Karpas-422 (cell line): ENCODE measurements at regions not wholly inside any gene's neighbourhood (a gene's known extent, or its start where the extent isn't known, plus 50 kb on each side); places are given as distances from the start of the nearest gene placed in this dataset.
"Not testable (repeated sequence)": the region's sequence is repeated elsewhere in the genome, so short reads cannot be mapped to it uniquely, and the experiment has no call there.

Source experiments
- DNase-seq: peaks from one replicate; pipeline ENCODE4 v3.0.0-alpha.2; 2015
- H2AFZ ChIP-seq: fragments of 200-600 bp; sonication (generic); 2 replicates; pipeline ENCODE4 v1.6.1; 2014; ENCODE audit warnings: antibody characterized with exemption, low read length, mixed read lengths
- H3K27ac ChIP-seq: fragments of 200-600 bp; sonication (generic); 2 replicates; pipeline ENCODE4 v1.5.1; 2014; ENCODE audit warnings: mild to moderate bottlenecking, low read length, moderate library complexity
- H3K27me3 ChIP-seq: fragments of 200-600 bp; sonication (generic); 2 replicates; pipeline ENCODE4 v1.6.1; 2014; ENCODE audit warnings: low read length, mixed read lengths
- H3K36me3 ChIP-seq: fragments of 200-600 bp; sonication (generic); 2 replicates; pipeline ENCODE4 v1.6.1; 2014; ENCODE audit warnings: low read length, mixed read lengths; ENCODE audit not compliant: insufficient read depth
- H3K4me1 ChIP-seq: fragments of 200-600 bp; sonication (generic); 2 replicates; pipeline ENCODE4 v1.6.1; 2014; ENCODE audit warnings: mild to moderate bottlenecking, low read length, mixed read lengths
- H3K4me2 ChIP-seq: fragments of 200-600 bp; sonication (generic); 2 replicates; pipeline ENCODE4 v1.6.1; 2014; ENCODE audit warnings: low read length, low read depth, mild to moderate bottlenecking; ENCODE audit not compliant: poor library complexity, severe bottlenecking
- H3K4me3 ChIP-seq: fragments of 200-600 bp; sonication (generic); 2 replicates; pipeline ENCODE4 v1.5.1; 2014; ENCODE audit warnings: mild to moderate bottlenecking, antibody characterized with exemption, low read length, mixed read lengths
- H3K79me2 ChIP-seq: fragments of 200-600 bp; sonication (generic); 2 replicates; pipeline ENCODE4 v1.6.1; 2014; ENCODE audit warnings: mild to moderate bottlenecking, low read length, mixed read lengths
- H3K9ac ChIP-seq: fragments of 200-600 bp; sonication (generic); 2 replicates; pipeline ENCODE4 v1.6.0; 2014; ENCODE audit warnings: low read length
- H3K9me2 ChIP-seq: fragments of 200-600 bp; sonication (generic), shearing (Covaris generic); replicated peaks from 2 replicates; pipeline ENCODE4 v1.6.0; 2014; ENCODE audit warnings: mild to moderate bottlenecking, low read length, moderate library complexity; ENCODE audit not compliant: insufficient read depth
- H3K9me3 ChIP-seq: fragments of 300-700, 200-600 bp; sonication (generic); 2 replicates; pipeline ENCODE4 v1.6.1; 2014; ENCODE audit warnings: low read length, mixed read lengths
- H4K20me1 ChIP-seq: fragments of 200-600 bp; sonication (generic); 2 replicates; pipeline ENCODE4 v1.6.1; 2014; ENCODE audit warnings: mild to moderate bottlenecking, antibody characterized with exemption, low read length, low read depth; ENCODE audit not compliant: insufficient read depth

DNA sequence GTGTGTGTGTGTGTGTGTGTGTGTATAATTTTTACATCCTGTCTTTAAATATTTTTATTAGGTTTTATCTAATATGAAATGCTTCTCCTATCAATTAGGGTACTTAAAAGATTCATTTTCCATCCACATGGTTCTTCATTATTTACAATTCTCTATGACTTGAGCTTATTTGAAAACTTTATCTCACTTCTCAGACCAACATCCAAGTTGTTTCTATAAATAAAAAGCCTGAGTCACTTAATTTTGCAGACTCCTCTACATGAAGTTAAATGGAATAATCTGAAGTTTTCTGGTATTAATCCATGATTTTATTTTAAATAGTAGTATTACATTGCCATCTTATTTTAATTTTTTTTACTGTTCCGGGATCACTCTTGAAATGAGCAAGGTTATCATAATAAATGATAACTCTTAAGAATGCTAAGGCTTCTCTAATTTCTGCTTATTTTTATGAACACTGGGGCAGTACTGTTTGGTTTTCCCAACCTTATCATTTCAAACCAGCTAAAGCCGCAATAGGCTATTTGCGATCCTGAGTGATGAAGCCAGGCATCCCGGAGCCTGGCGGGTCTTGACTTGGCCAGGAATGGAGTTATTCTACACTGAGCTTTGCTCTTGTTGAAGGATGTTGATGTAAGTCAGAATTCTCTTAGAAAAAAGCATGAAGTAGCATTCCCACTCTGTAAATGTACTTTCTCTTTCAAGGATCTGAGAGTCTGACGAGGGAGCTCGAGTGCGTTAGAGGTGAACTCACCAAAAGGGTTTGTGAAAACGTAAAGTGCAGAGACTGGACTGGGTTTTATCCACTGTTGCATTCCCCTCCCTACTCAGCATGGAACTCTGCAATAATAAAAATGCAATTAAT, 220.2 kb upstream of the LRTM1 start:
- Histone ChIP-seq H3K36me3 (no peaks in the 10 kb centered on the region), H3K9me2 (no peaks in the 10 kb centered on the region), H3K4me2 (no peak overlapping the region), H3K79me2 (no peaks in the 10 kb centered on the region), H4K20me1 (no peaks in the 10 kb centered on the region), H3K4me1 (no peaks in the 10 kb centered on the region), H3K9ac (no peak overlapping the region), H2AFZ (no peak overlapping the region), H3K9me3 (no peaks in the 10 kb centered on the region), H3K4me3 (no peak overlapping the region), H3K27me3 (no peaks in the 10 kb centered on the region), H3K27ac (no peak overlapping the region)
- no peak for DNase-seq

DNA sequence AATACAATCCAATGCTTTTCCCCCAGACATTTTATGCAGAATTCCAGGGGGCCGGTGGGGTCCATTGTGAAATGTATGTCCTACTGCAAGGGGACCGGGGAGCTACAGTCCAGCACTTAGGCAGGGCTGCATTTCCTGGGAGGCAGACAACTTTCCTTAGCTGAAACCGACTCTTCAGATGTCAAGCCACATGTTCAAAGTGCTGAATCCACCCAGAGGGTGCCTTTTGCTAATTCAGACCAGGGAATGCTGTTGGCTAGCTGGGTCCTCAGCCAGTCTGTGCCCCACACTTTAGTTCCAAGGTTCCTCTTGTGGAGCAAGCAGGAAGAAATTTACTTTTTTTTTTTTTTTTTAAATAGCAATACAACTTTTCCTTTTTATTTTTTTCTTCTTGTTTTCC, 219.5 kb upstream of the LRTM1 start:
- Histone ChIP-seq H3K36me3 (no peaks in the 10 kb centered on the region), H3K4me3 (no peak overlapping the region), H3K9ac (no peak overlapping the region), H4K20me1 (no peaks in the 10 kb centered on the region), H3K27me3 (no peaks in the 10 kb centered on the region), H3K4me2 (no peak overlapping the region), H2AFZ (no peak overlapping the region), H3K4me1 (no peaks in the 10 kb centered on the region), H3K9me2 (no peaks in the 10 kb centered on the region), H3K27ac (no peak overlapping the region), H3K9me3 (no peaks in the 10 kb centered on the region), H3K79me2 (no peaks in the 10 kb centered on the region)
- no peak for DNase-seq

DNA sequence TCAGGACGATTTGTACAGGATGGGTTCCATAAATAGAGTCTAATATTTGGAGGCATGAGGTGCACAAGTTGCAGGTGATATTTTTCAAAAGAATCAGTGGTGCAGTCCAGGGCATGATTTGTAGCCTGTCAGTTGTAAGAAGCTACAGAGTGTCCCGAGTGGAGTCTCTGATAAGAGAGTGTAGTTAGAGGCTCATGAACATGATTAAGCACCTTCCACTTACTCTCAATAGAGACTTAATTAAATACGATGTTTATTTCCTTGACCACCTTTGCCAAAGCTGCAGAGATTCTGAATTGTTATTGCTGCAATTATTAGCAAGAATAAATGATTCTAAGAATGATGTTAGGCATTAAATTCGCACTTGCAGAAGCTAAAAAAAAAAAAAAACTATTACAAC, 218.4 kb upstream of the LRTM1 start:
- no peaks in the 10 kb centered on the region for H3K27me3 ChIP-seq
- H3K9me3 ChIP-seq: no peaks in the 10 kb centered on the region
- no peak overlapping the region for H3K4me2 ChIP-seq
- H3K4me3 ChIP-seq: no peak overlapping the region
- no peaks in the 10 kb centered on the region for H3K4me1 ChIP-seq
- H3K36me3 ChIP-seq: no peaks in the 10 kb centered on the region
- H3K79me2 ChIP-seq: no peaks in the 10 kb centered on the region
- H3K27ac ChIP-seq: no peak overlapping the region
- no peaks in the 10 kb centered on the region for H4K20me1 ChIP-seq
- H3K9me2 ChIP-seq: no peaks in the 10 kb centered on the region
- no peak overlapping the region for H3K9ac ChIP-seq
- H2AFZ ChIP-seq: no peak overlapping the region
- DNase-seq: no peak

DNA sequence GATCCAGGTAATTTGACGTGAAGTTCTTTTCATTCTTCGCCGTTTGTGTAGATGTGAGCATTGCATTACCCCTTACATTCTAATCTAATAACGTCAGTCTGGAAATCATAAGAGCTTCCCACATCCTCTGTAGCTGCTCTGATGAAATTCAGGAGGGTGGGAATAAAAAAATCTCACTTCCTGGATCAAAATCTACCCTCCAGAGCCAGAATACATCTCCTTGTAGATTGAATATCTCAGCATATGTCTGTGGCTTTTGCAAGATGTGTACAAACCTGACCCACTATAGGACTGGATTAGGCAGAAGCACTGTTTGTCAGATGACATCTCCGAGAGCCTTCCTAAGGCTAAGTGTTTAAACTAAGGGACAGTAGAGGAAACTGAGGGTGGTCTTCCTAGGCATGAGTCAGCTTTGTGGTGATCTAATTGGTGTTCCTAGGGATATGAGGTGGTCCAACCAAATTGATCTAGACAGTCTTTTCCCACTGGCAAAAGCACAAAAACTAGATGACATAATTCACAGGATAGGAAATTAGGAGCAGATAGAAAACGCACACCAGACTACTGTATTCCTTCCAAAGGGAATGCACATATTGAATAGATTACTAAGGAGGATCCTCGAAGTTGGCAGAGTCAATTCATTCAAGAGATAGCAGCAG, 216.3 kb upstream of the LRTM1 start:
- H3K4me1 ChIP-seq: no peaks in the 10 kb centered on the region
- H3K9me3 ChIP-seq: no peaks in the 10 kb centered on the region
- H3K27ac ChIP-seq: no peak overlapping the region
- no peaks in the 10 kb centered on the region for H3K79me2 ChIP-seq
- H3K4me2 ChIP-seq: no peak overlapping the region
- no peak overlapping the region for H3K9ac ChIP-seq
- DNase-seq: no peak
- H2AFZ ChIP-seq: no peak overlapping the region
- no peaks in the 10 kb centered on the region for H3K36me3 ChIP-seq
- no peaks in the 10 kb centered on the region for H3K27me3 ChIP-seq
- no peak overlapping the region for H3K4me3 ChIP-seq
- no peaks in the 10 kb centered on the region for H4K20me1 ChIP-seq
- H3K9me2 ChIP-seq: no peaks in the 10 kb centered on the region

DNA sequence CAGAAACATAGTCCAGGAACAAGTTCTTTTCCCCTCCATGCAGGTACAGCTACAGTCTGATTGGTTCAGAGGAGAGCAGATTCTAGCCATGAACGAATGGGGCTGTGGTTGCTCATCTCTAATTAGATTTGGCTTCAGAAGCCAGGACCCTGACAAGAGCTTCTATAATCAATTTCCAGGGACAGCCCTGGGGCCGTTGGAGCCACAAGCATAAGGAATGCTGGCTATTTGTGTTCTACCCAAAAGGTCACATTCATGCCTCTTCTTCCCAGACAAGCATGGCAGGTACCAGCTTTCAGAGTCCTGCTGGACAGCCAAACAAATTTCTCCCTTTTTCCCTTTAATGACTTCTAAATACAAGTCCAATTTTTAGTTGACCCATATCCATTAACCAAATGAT, 215.5 kb upstream of the LRTM1 start:
- H4K20me1 ChIP-seq: no peaks in the 10 kb centered on the region
- H3K4me2 ChIP-seq: no peak overlapping the region
- no peaks in the 10 kb centered on the region for H3K79me2 ChIP-seq
- no peak overlapping the region for H3K4me3 ChIP-seq
- H2AFZ ChIP-seq: no peak overlapping the region
- no peaks in the 10 kb centered on the region for H3K4me1 ChIP-seq
- no peaks in the 10 kb centered on the region for H3K27me3 ChIP-seq
- DNase-seq: no peak
- H3K27ac ChIP-seq: no peak overlapping the region
- no peaks in the 10 kb centered on the region for H3K9me2 ChIP-seq
- no peaks in the 10 kb centered on the region for H3K9me3 ChIP-seq
- H3K36me3 ChIP-seq: no peaks in the 10 kb centered on the region
- H3K9ac ChIP-seq: no peak overlapping the region

DNA sequence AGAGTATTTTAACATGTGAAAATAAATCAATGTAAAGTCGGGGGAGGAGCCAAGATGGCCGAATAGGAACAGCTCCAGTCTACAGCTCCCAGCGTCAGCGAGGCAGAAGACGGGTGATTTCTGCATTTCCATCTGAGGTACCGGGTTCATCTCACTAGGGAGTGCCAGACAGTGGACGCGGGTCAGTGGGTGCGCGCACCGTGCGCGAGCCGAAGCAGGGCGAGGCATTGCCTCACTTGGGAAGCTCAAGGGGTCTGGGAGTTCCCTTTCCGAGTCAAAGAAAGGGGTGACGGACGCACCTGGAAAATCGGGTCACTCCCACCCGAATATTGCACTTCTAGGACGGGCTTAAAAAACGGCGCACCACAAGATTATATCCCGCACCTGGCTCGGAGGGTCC, 208.4 kb upstream of the LRTM1 start:
- not testable (repeated sequence) for H3K4me3 ChIP-seq, H3K79me2 ChIP-seq, H3K9ac ChIP-seq, H4K20me1 ChIP-seq, H3K27me3 ChIP-seq, H3K9me2 ChIP-seq, H3K9me3 ChIP-seq, H3K27ac ChIP-seq, H3K36me3 ChIP-seq, H3K4me1 ChIP-seq, DNase-seq, H3K4me2 ChIP-seq, H2AFZ ChIP-seq

DNA sequence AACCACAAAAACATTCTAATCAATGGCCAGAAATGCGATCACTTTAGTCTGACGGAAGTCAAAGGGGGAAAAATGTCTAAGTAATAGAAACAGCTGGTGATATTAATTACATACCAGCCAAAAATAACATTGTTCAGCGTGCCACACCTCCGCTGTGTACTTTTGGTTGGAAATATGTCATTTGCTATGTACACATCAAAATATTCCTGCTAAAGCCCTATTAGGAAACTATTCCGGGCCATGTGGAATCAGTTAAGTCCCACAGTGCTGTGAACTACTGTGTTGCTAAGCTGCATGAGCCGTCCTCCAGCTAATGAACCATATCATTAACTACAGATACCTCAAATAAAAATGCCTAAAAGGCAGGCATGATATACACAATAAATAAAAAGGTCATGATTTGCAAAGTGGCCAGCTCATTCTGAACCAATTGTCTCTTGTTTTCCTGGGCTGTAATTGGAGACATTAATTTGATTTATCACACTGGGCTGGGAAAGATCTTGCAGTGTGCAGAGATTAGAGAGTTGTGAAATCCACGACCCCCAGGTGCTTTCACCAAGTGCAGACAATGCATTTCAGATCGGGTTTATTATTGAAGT, 200.5 kb upstream of the LRTM1 start:
- Histone ChIP-seq H3K79me2 (no peaks in the 10 kb centered on the region), H3K36me3 (no peaks in the 10 kb centered on the region), H3K9me3 (no peaks in the 10 kb centered on the region), H3K9me2 (no peaks in the 10 kb centered on the region), H4K20me1 (no peaks in the 10 kb centered on the region), H2AFZ (no peak overlapping the region), H3K27me3 (no peaks in the 10 kb centered on the region), H3K9ac (no peak overlapping the region), H3K4me2 (no peak overlapping the region), H3K4me3 (no peak overlapping the region), H3K27ac (no peak overlapping the region), H3K4me1 (no peaks in the 10 kb centered on the region)
- no peak for DNase-seq

DNA sequence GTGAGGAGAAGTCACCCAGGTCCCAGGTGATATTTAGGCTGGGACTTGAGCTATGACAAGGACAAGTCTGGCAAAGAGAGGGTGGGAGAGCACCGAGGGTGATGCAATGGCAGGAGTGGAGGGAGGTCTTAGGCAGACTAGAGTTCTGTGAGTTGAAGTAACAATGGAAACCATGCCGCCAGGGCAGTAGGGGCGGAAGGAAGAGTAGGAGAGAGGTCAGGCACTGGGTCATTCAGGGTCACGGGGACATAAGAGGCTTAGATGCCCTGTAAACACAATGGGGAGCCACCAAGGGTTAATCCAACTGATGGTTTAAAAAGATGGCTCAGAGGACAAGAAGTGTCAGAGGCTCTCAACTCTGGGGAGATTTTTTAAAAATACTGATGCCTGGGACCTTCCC, 199.7 kb upstream of the LRTM1 start:
- H3K4me2 ChIP-seq: no peak overlapping the region
- no peak overlapping the region for H2AFZ ChIP-seq
- no peaks in the 10 kb centered on the region for H3K27me3 ChIP-seq
- no peak overlapping the region for H3K9ac ChIP-seq
- no peak overlapping the region for H3K4me3 ChIP-seq
- H3K4me1 ChIP-seq: no peaks in the 10 kb centered on the region
- H3K36me3 ChIP-seq: no peaks in the 10 kb centered on the region
- DNase-seq: no peak
- no peak overlapping the region for H3K27ac ChIP-seq
- no peaks in the 10 kb centered on the region for H3K9me3 ChIP-seq
- H3K79me2 ChIP-seq: no peaks in the 10 kb centered on the region
- no peaks in the 10 kb centered on the region for H4K20me1 ChIP-seq
- H3K9me2 ChIP-seq: no peaks in the 10 kb centered on the region
